A673 (cell line): ENCODE measurements at regions not wholly inside any gene's neighbourhood (a gene's known extent, or its start where the extent isn't known, plus 50 kb on each side); places are given as distances from the start of the nearest gene placed in this dataset.

ENCODE experiments used
- CTCF ChIP-seq: fragments of 300-800, 200-600 bp; sonication (generic); conservative IDR thresholded peaks from 2 replicates; pipeline ENCODE4 v1.5.1; 2017; ENCODE audit warnings: low read depth, mild to moderate bottlenecking, antibody characterized with exemption, low read length, moderate library complexity, mixed read lengths
- EZH2 ChIP-seq: fragments of 200-600 bp; sonication (generic); IDR thresholded peaks from 2 replicates; pipeline ENCODE4 v1.6.1; 2017; ENCODE audit warnings: borderline replicate concordance, low read depth, mild to moderate bottlenecking, mixed read lengths, antibody characterized with exemption, low read length; ENCODE audit not compliant: poor library complexity, severe bottlenecking

DNA sequence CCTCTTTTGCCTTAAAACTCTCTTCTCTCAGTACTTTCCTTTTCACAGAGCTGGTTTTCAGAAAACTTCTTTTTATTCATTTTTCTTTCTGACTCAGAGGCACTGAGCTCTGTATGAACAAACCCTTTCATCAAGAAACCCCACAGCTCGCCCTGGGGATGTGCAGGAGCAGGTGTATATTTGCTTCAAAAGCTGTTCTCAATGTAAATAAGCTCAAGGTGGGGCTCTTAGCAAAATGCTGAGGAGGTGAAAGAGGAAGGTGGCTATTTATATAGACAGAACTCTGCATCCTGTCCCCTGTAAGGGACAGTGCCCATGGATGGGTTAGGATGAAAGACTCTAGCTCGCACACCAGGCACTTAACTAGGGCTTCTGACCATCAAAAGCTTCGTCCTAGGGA is 302.0 kb downstream of the WDR72 start:
- no peak for TF ChIP-seq CTCF
- no peak for TF ChIP-seq EZH2
